H9 (cell line): ENCODE measurements at regions not wholly inside any gene's neighbourhood (a gene's known extent, or its start where the extent isn't known, plus 50 kb on each side); places are given as distances from the start of the nearest gene placed in this dataset.

Source experiments
- DNase-seq: peaks from one replicate; pipeline ENCODE4 v3.0.0-alpha.2; 2017
- H2AFZ ChIP-seq: one replicate; pipeline ENCODE4 v1.6.1; 2013; ENCODE audit warnings: mild to moderate bottlenecking, low read length, control low read depth, moderate library complexity
- H2AK5ac ChIP-seq: 2 replicates; pipeline ENCODE4 v1.6.1; 2013; ENCODE audit warnings: low read length, control low read depth, mixed read lengths; ENCODE audit not compliant: insufficient read length
- H2BK120ac ChIP-seq: one replicate; pipeline ENCODE4 v1.6.1; 2013; ENCODE audit warnings: low read depth, mild to moderate bottlenecking, low read length, control low read depth, inconsistent platforms; ENCODE audit not compliant: poor library complexity, severe bottlenecking
- H2BK12ac ChIP-seq: 2 replicates; pipeline ENCODE4 v1.6.1; 2013; ENCODE audit warnings: low read length, control low read depth, mixed read lengths, low read depth; ENCODE audit not compliant: insufficient read length
- H2BK15ac ChIP-seq: 2 replicates; pipeline ENCODE4 v1.6.1; 2013; ENCODE audit warnings: low read depth, low read length, control low read depth
- H2BK20ac ChIP-seq: one replicate; pipeline ENCODE4 v1.6.1; 2013; ENCODE audit warnings: low read depth, mild to moderate bottlenecking, low read length, control low read depth, inconsistent platforms; ENCODE audit not compliant: poor library complexity, severe bottlenecking
- H2BK5ac ChIP-seq: 2 replicates; pipeline ENCODE4 v1.6.1; 2013; ENCODE audit warnings: low read length, control low read depth, mixed read lengths; ENCODE audit not compliant: insufficient read length
- H3K14ac ChIP-seq: 2 replicates; pipeline ENCODE4 v1.6.1; 2013; ENCODE audit warnings: low read length, control low read depth; ENCODE audit not compliant: insufficient read depth
- H3K18ac ChIP-seq: 2 replicates; pipeline ENCODE4 v1.6.1; 2013; ENCODE audit warnings: low read depth, mild to moderate bottlenecking, mixed read lengths, low read length, control low read depth; ENCODE audit not compliant: insufficient read length
- H3K23ac ChIP-seq: 2 replicates; pipeline ENCODE4 v1.6.1; 2013; ENCODE audit warnings: low read length, control low read depth, mixed read lengths, low read depth; ENCODE audit not compliant: insufficient read length
- H3K23me2 ChIP-seq: 2 replicates; pipeline ENCODE4 v1.6.1; 2013; ENCODE audit warnings: low read depth, mild to moderate bottlenecking, mixed read lengths, low read length, control low read depth; ENCODE audit not compliant: insufficient read length, poor library complexity, severe bottlenecking
- H3K27ac ChIP-seq: 2 replicates; pipeline ENCODE4 v1.5.1; 2013; ENCODE audit warnings: low read length, control low read depth, mixed read lengths, low read depth; ENCODE audit not compliant: insufficient read length
- H3K27me3 ChIP-seq: 2 replicates; pipeline ENCODE4 v1.6.1; 2013; ENCODE audit warnings: low read length, control low read depth, inconsistent platforms; ENCODE audit not compliant: insufficient read depth
- H3K4ac ChIP-seq: 2 replicates; pipeline ENCODE4 v1.6.1; 2013; ENCODE audit warnings: low read depth, mild to moderate bottlenecking, control low read depth, inconsistent platforms, low read length, moderate library complexity
- H3K4me1 ChIP-seq: 2 replicates; pipeline ENCODE4 v1.6.1; 2013; ENCODE audit warnings: low read length, control low read depth, inconsistent platforms; ENCODE audit not compliant: insufficient read depth
- H3K4me2 ChIP-seq: 2 replicates; pipeline ENCODE4 v1.6.1; 2013; ENCODE audit warnings: low read length, control low read depth, mixed read lengths; ENCODE audit not compliant: insufficient read length, insufficient read depth
- H3K56ac ChIP-seq: 2 replicates; pipeline ENCODE4 v1.6.1; 2013; ENCODE audit warnings: low read depth, mild to moderate bottlenecking, mixed read lengths, low read length, control low read depth; ENCODE audit not compliant: insufficient read length
- H3K79me1 ChIP-seq: 2 replicates; pipeline ENCODE4 v1.6.1; 2013; ENCODE audit warnings: low read depth, mild to moderate bottlenecking, moderate library complexity, low read length, control low read depth, inconsistent platforms; ENCODE audit not compliant: insufficient read depth, poor library complexity, severe bottlenecking
- H3K79me2 ChIP-seq: 2 replicates; pipeline ENCODE4 v1.6.1; 2013; ENCODE audit warnings: low read length, control low read depth, inconsistent platforms; ENCODE audit not compliant: insufficient read depth
- H3K9ac ChIP-seq: 2 replicates; pipeline ENCODE4 v1.6.1; 2013; ENCODE audit warnings: low read length, control low read depth, mixed read lengths; ENCODE audit not compliant: insufficient read length; ENCODE audit errors: extremely low read depth
- H3K9me3 ChIP-seq: one replicate; pipeline ENCODE4 v1.6.1; 2013; ENCODE audit warnings: low read depth, low read length, inconsistent platforms; ENCODE audit not compliant: control insufficient read depth
- H3T11ph ChIP-seq: one replicate; pipeline ENCODE4 v1.6.1; 2013; ENCODE audit warnings: mild to moderate bottlenecking, low read length, control low read depth, inconsistent platforms
- H4K20me1 ChIP-seq: one replicate; pipeline ENCODE4 v1.6.1; 2013; ENCODE audit not compliant: control insufficient read depth, insufficient read length, insufficient read depth
- H4K5ac ChIP-seq: 2 replicates; pipeline ENCODE4 v1.6.1; 2013; ENCODE audit warnings: low read depth, mild to moderate bottlenecking, mixed read lengths, low read length, control low read depth; ENCODE audit not compliant: insufficient read length
- H4K8ac ChIP-seq: replicated peaks from 2 replicates; pipeline ENCODE4 v1.6.1; 2013; ENCODE audit warnings: low read length, control low read depth, mixed read lengths, low read depth; ENCODE audit not compliant: insufficient read length
- H4K91ac ChIP-seq: 2 replicates; pipeline ENCODE4 v1.6.1; 2013; ENCODE audit warnings: low read depth, mild to moderate bottlenecking, moderate library complexity, mixed read lengths, low read length, control low read depth; ENCODE audit not compliant: insufficient read length
- H3K27ac Mint-ChIP-seq, 3 experiments: 2 replicates in 2 of 3; 3 replicates in 1 of 3; pipeline ENCODE4 v1.8.0; 2020 to 2021; ENCODE audit warnings: mixed read lengths in 3 of 3, mild to moderate bottlenecking in 1 of 3, moderate library complexity in 1 of 3
- H3K27me3 Mint-ChIP-seq: 2 replicates; pipeline ENCODE4 v1.8.0; 2021; ENCODE audit warnings: low read depth, mild to moderate bottlenecking, moderate library complexity, mixed read lengths
- H3K36me3 Mint-ChIP-seq, 3 experiments: 2 replicates in 2 of 3; 3 replicates in 1 of 3; pipeline ENCODE4 v1.8.0; 2020 to 2021; ENCODE audit warnings: low read depth in 3 of 3, mixed read lengths in 3 of 3; ENCODE audit not compliant: insufficient read depth in 1 of 3
- H3K4me1 Mint-ChIP-seq, 2 experiments: 2 replicates each; pipeline ENCODE4 v1.8.0; 2020; ENCODE audit warnings: mixed read lengths in 2 of 2
- H3K4me3 Mint-ChIP-seq, 2 experiments: 2 replicates in 1 of 2; 3 replicates in 1 of 2; pipeline ENCODE4 v1.8.0; 2020 to 2021; ENCODE audit warnings: mild to moderate bottlenecking in 2 of 2, mixed read lengths in 2 of 2, moderate library complexity in 1 of 2
- H3K9me3 Mint-ChIP-seq, 2 experiments: 2 replicates in 1 of 2; 3 replicates in 1 of 2; pipeline ENCODE4 v1.8.0; 2020; ENCODE audit warnings: mild to moderate bottlenecking in 2 of 2, mixed read lengths in 2 of 2, moderate library complexity in 1 of 2
- CTCF ChIP-seq: fragments of 200-600 bp; sonication (generic); conservative IDR thresholded peaks from 3 replicates; pipeline ENCODE4 v1.8.0; 2021; ENCODE audit warnings: antibody characterized with exemption, mild to moderate bottlenecking
- WGBS: extraction: QIAGEN DNeasy Blood & Tissue Kit; methylation state at CpG from one replicate; pipeline ENCODE4 v1.1.7; 2013; ENCODE audit warnings: missing lambda C conversion rate, low lambda C conversion rate, mixed read lengths; ENCODE audit not compliant: insufficient read length; ENCODE audit errors: extremely low coverage; 5-methylcytosine and 5-hydroxymethylcytosine counted together

GRCh38 chr16:11487289-11487688, 99.4 kb downstream of the LITAF start:
- WGBS: no CpG with 5 or more reads among the region's 2 CpGs
- Histone ChIP-seq H2BK15ac (no peak overlapping the region), H3K27me3 (no peaks in the 10 kb centered on the region), H3K79me1 (no peaks in the 10 kb centered on the region), H4K5ac (no peak overlapping the region), H2BK5ac (no peak overlapping the region), H4K91ac (no peak overlapping the region), H3K4me1 (no peaks in the 10 kb centered on the region), H2BK20ac (no peak overlapping the region), H3K18ac (no peak overlapping the region), H3K4me2 (no peak overlapping the region), H2AFZ (no peak overlapping the region), H3K4ac (no peak overlapping the region), H4K20me1 (no peaks in the 10 kb centered on the region), H3K14ac (no peak overlapping the region), H3K27ac (no peak overlapping the region), H4K8ac (no peak overlapping the region), H3K79me2 (no peaks in the 10 kb centered on the region), H2BK12ac (no peak overlapping the region), H2AK5ac (no peak overlapping the region), H2BK120ac (no peak overlapping the region), H3T11ph (no peak overlapping the region), H3K23ac (no peak overlapping the region), H3K9me3 (peaks cover 7% of the 10 kb centered on the region), H3K9ac (no peak overlapping the region), H3K56ac (no peak overlapping the region), H3K23me2 (no peaks in the 10 kb centered on the region)
- no peak for DNase-seq
- H3K4me1 Mint-ChIP-seq: peaks cover 0 to 2% of the 10 kb centered on the region in 2 experiments; a peak in 1 of 4 replicates
- H3K27ac Mint-ChIP-seq: no peak overlapping the region
- H3K9me3 Mint-ChIP-seq: peaks cover 38 to 43% of the 10 kb centered on the region in 2 experiments
- no peak overlapping the region for H3K4me3 Mint-ChIP-seq
- H3K27me3 Mint-ChIP-seq: peaks cover 2% of the 10 kb centered on the region; the same call in 1 of the 2 replicates
- no peak for TF ChIP-seq CTCF
- peaks cover 13 to 52% (median 27%) of the 10 kb centered on the region in 3 experiments for H3K36me3 Mint-ChIP-seq
